ENCODE measurements at regions not wholly inside any gene's neighbourhood (a gene's known extent, or its start where the extent isn't known, plus 50 kb on each side); places are given as distances from the start of the nearest gene placed in this dataset.

GRCh38 chr18:71689416-71690160 is 854.6 kb downstream of the CBLN2 start:
- no peak for DNase-seq

- no peak for DNase-seq
Measured at GRCh38 chr18:71682591-71682990, 861.6 kb downstream of the CBLN2 start.

- no peak for DNase-seq
Measured at GRCh38 chr18:71678144-71678543, 866.0 kb downstream of the CBLN2 start.

- DNase-seq = no peak
Measured at GRCh38 chr18:71673954-71674353, 870.2 kb downstream of the CBLN2 start.

- DNase-seq = no peak
Measured at GRCh38 chr18:71673498-71673897, 870.6 kb downstream of the CBLN2 start.

- DNase-seq = no peak
Measured at GRCh38 chr18:71666481-71666880, 877.7 kb downstream of the CBLN2 start.

- DNase-seq = no peak
Measured at GRCh38 chr18:71665131-71665530, 879.0 kb downstream of the CBLN2 start.

GRCh38 chr18:71643822-71644221 is 900.3 kb downstream of the CBLN2 start:
- no peak for DNase-seq

- DNase-seq = no peak
Measured at GRCh38 chr18:71630696-71631095, 913.4 kb downstream of the CBLN2 start.

GRCh38 chr18:71625556-71626090 is 918.5 kb downstream of the CBLN2 start:
- no peak for DNase-seq

GRCh38 chr18:71598374-71598773 is 945.8 kb downstream of the CBLN2 start:
- DNase-seq = no peak

GRCh38 chr18:71597219-71597618 is 946.9 kb downstream of the CBLN2 start:
- no peak for DNase-seq

GRCh38 chr18:71583252-71583651 is 960.9 kb downstream of the CBLN2 start:
- no peak for DNase-seq

- no peak for DNase-seq
Measured at GRCh38 chr18:71554686-71555085, 989.5 kb downstream of the CBLN2 start.

GRCh38 chr18:71541643-71542042 is 1002.5 kb downstream of the CBLN2 start:
- DNase-seq = no peak

GRCh38 chr18:71529703-71530303 is 1014.3 kb downstream of the CBLN2 start:
- DNase-seq = no peak

- no peak for DNase-seq
Measured at GRCh38 chr18:71523483-71524435, 1020.4 kb downstream of the CBLN2 start.

GRCh38 chr18:71505526-71505925 is 1038.6 kb downstream of the CBLN2 start:
- DNase-seq = no peak

GRCh38 chr18:71503222-71503621 is 1040.9 kb downstream of the CBLN2 start:
- no peak for DNase-seq

GRCh38 chr18:71485611-71486010 is 1058.5 kb downstream of the CBLN2 start:
- no peak for DNase-seq

GRCh38 chr18:71471963-71472725 is 1072.0 kb downstream of the CBLN2 start:
- DNase-seq = no peak

- no peak for DNase-seq
Measured at GRCh38 chr18:71456206-71456605, 1087.9 kb downstream of the CBLN2 start.

- DNase-seq = no peak
Measured at GRCh38 chr18:71450257-71450656, 1093.9 kb downstream of the CBLN2 start.
